GM10266 (cell line): ENCODE measurements at regions not wholly inside any gene's neighbourhood (a gene's known extent, or its start where the extent isn't known, plus 50 kb on each side); places are given as distances from the start of the nearest gene placed in this dataset.

Experiments used
- DNase-seq: peaks from one replicate; pipeline ENCODE4 v3.0.0; 2012; ENCODE audit errors: extremely low spot score
- TF ChIP-seq, protein P1 (sequence below): IDR thresholded peaks from 2 replicates; pipeline ENCODE4 v1.5.1; 2012; ENCODE audit warnings: mild to moderate bottlenecking, low read depth; ENCODE audit not compliant: control insufficient read depth, insufficient read depth; ENCODE audit errors: missing control alignments

DNA sequence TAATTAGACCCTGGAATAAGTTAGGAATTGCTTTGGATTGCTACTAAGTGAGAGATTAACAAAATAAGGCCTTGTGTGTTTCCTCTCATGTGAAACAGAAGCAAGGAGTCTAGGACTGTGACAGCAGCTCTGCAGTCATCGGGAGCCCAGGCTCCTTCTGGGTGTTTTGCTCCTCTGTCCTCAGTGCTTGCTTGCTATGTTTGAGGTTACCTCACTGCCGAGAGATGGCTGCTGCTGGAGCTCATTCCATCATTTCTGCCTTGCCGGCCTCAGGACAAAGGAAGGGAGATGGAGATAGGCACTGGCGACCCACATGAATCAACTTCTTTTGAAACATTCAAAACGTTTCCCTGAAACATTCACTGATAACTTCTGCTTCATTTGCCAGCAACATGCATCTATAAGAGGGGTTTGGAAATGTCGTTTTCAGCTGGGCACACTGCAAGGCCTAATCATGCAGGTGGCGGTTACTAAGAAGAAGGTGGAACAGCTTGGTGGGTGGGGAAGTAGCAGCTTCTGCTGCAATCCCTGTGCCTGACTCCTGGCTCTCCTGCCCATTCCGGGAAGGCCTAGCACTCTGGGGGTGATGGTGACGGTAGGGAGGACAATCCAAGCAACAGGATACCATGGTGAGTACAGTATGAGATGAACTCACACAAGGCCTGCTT lies 77.2 kb upstream of the CD180 start:
- no peak for DNase-seq
- TF ChIP-seq, protein P1, sequence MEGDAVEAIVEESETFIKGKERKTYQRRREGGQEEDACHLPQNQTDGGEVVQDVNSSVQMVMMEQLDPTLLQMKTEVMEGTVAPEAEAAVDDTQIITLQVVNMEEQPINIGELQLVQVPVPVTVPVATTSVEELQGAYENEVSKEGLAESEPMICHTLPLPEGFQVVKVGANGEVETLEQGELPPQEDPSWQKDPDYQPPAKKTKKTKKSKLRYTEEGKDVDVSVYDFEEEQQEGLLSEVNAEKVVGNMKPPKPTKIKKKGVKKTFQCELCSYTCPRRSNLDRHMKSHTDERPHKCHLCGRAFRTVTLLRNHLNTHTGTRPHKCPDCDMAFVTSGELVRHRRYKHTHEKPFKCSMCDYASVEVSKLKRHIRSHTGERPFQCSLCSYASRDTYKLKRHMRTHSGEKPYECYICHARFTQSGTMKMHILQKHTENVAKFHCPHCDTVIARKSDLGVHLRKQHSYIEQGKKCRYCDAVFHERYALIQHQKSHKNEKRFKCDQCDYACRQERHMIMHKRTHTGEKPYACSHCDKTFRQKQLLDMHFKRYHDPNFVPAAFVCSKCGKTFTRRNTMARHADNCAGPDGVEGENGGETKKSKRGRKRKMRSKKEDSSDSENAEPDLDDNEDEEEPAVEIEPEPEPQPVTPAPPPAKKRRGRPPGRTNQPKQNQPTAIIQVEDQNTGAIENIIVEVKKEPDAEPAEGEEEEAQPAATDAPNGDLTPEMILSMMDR: no peak

DNA sequence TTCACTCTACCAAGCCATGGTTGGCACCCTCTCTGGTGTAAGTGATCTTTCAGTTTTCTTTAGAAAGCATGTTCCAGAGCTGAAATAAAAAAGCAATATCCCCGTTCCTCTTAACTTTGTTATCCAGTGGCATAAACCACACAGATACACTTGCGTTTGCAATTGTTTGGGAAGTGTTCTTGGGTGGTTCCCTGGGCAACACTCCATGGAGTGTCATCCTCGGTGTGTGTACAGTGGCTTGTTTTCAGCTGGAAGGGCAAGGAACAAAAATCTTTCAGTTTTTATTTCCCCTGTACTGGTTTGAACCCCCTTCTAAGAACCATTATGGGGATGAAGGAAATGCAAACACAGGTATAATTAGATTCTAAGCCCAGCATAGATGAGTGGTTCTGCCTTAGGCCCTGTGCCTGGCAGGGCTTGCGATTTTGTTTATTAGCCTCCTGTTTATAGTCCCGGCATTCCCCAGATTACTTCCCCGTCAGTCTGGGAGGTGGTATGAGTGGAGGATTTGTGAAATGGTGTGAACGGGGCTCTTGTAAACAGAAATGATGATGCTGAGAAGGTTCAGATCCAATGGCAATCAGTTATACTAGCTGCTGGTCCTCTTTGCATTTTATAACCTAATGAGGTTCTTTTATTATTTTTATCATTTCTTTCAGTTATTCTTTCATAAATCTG lies 76.0 kb upstream of the CD180 start:
- DNase-seq: no peak
- TF ChIP-seq, protein P1: no peak

DNA sequence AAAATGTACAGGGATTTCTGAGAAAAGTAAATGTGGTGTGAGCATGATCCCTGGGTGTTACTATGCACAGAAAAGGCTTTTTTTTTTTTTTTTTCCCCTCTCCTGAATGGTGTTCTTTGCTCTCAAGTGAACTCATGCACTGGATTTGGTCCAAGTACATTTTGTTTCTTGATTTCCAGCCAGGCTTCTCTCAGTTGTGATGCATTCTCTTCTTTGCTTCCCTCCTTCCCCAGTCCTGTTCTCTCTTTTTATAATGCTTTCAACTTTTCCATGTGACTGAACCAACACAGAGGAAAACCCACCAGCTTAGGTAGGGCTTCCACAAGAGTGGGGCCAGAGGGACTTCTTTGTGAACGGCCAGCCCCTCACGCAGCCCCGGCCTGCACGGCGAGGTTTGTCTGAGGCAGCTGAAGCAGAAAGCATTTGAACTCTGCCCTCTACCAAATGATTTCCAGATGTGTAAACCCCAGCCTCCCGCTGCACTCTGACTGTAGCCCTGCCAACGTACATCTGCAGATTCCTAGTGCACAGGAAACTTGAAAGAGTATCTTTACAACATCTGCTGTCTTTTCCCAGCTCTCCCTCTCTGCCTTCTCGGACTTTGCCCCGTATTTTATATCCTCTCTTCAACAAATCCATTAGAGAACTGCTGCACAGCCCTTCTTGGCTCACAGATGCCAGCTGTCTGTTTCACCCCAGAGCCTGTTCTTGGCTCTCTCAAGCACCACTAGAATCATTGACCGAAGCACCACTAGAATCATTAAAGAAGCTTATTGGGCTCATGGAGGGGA lies 71.8 kb upstream of the CD180 start:
- no peak for DNase-seq
- TF ChIP-seq, protein P1: no peak

GRCh38 chr5:67267512-67268216 lies 71.1 kb upstream of the CD180 start:
- DNase-seq: no peak

GRCh38 chr5:67266654-67267350 lies 70.2 kb upstream of the CD180 start:
- DNase-seq: no peak
- TF ChIP-seq, protein P1: no peak

More at GRCh38 chr5:67267512-67268216, 71.1 kb upstream of the CD180 start:
- TF ChIP-seq, protein P1: no peak

DNA sequence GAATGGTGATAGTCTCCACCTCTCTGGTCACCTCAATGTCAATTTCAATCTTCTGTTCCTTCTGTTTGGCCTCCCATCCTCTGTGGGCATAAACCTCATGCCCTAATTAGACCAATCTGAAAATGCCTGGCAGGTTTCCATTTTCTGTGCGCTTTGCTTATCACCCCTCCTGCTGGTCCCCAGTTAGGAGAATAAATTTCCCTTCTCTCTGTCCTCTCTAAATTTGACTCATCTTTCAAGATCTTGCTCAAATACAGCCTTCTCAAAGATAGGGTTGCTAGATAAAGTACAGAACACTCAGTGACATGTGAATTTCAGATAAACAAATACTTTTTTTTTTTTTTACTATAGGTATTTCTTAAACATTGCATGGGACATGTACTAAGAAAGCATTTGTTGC lies 69.4 kb upstream of the CD180 start:
- TF ChIP-seq, protein P1: no peak
- no peak for DNase-seq
